ENCODE measurements at regions not wholly inside any gene's neighbourhood (a gene's known extent, or its start where the extent isn't known, plus 50 kb on each side); places are given as distances from the start of the nearest gene placed in this dataset.
A peak's percentile ranks its signal among the peaks of the same experiment; 100 is the strongest.

DNA sequence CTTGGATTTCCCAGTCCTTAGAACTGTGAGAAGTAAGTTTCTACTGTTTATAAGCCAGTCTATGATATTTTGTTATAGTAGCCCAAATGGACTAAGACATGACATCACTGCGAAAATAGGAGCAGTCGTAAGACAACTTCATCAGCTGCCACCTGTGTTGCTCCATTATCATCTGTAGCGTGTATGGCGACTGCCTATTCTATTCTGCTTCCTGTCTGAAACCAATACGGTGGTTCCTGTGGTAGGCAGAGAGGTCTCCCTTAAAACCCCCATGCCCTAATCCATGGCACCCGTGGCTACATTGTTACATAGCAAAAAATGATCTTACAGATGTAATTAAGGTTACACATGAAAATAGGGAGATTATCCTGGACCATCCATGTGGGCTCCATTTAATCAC is 105.4 kb upstream of the FAT1 start:
- peak overlapping the region; percentile 59 for H4K91ac ChIP-seq (ENCODE audit: insufficient read depth, low read depth, low read length)

More for the DNA sequence above, 105.4 kb upstream of the FAT1 start:
- Histone ChIP-seq H3K4ac (ENCODE audit: low read depth, low read length) (peak overlapping the region; percentile 78), H3K23ac (ENCODE audit: low read depth, low read length) (peak overlapping the region; percentile 63; the same call in 1 of the 2 replicates), H2AK5ac (ENCODE audit: low read depth, low read length) (peak overlapping the region; percentile 69), H3K56ac (ENCODE audit: extremely low read depth, insufficient read depth, low read length) (peak overlapping the region; percentile 21; the same call in 1 of the 2 replicates), H3K4me2 (ENCODE audit: low read depth, low read length) (no peak overlapping the region), H2BK5ac (ENCODE audit: low read depth, low read length, poor library complexity, severe bottlenecking) (peak overlapping the region; percentile 81), H3K27me3 (ENCODE audit: control insufficient read depth, insufficient read depth, low read length) (no peaks in the 10 kb centered on the region), H3K14ac (replicated peaks; ENCODE audit: low read depth, low read length) (peak overlapping the region; percentile 73), H3K4me1 (ENCODE audit: control insufficient read depth, insufficient read depth, low read length) (peaks cover 22% of the 10 kb centered on the region), H3K27ac (ENCODE audit: insufficient read depth, low read length) (peak overlapping the region; percentile 48; the same call in 1 of the 2 replicates), H3K79me1 (ENCODE audit: low read depth in 1 of 2, low read length in 2 of 2) (0 out of 4 replicates have a peak, but pooled peaks cover 0 to 7% of the 10 kb centered on the region in 2 experiments), H4K5ac (ENCODE audit: low read depth, low read length) (peak overlapping the region; percentile 96; the same call in 1 of the 2 replicates), H2BK120ac (ENCODE audit: low read depth, low read length) (peak overlapping the region; percentile 85), H3K4me3 (ENCODE audit: insufficient read depth, low read depth, low read length) (no peak overlapping the region), H3K9me3 (ENCODE audit: control insufficient read depth, insufficient read depth, low read length) (0 out of 2 replicates have a peak, but pooled peaks cover 2% of the 10 kb centered on the region), H2AK9ac (replicated peaks; ENCODE audit: low read depth, low read length, poor library complexity) (no peak overlapping the region), H3K9me1 (ENCODE audit: insufficient read depth, low read length) (peaks cover 16% of the 10 kb centered on the region), H3K36me3 (ENCODE audit: control insufficient read depth, insufficient read depth, low read length) (no peaks in the 10 kb centered on the region), H3K9ac (ENCODE audit: low read depth, low read length) (no peak overlapping the region), H3K18ac (ENCODE audit: low read depth, low read length) (peak overlapping the region; percentile 96), H2BK20ac (ENCODE audit: low read depth, low read length) (peak overlapping the region; percentile 85), H2BK15ac (ENCODE audit: low read depth, low read length) (peak overlapping the region; percentile 57; the same call in 2 of the 3 replicates), H4K20me1 (ENCODE audit: insufficient read depth, low read length) (no peaks in the 10 kb centered on the region), H4K8ac (ENCODE audit: low read depth in 2 of 2, low read length in 2 of 2) (peak overlapping the region; percentile 17 to 59; a peak in 3 of 4 replicates), H2AFZ (replicated peaks; ENCODE audit: low read length, poor library complexity) (no peak overlapping the region)
- in situ Hi-C loops (cut with MboI; ENCODE audit: low sequenced_read_pairs) (no loop called here), dilution Hi-C loops (cut with HindIII; ENCODE audit: low sequenced_read_pairs, unreplicated experiment) (no loop called here), intact Hi-C loops (cut with micrococcal nuclease) (loop anchor here (5.0 kb wide), 1 partner anchor 102 kb away; no protein-coding TSS in a partner anchor)
- ChIA-PET POLR2A (ENCODE audit: unreplicated experiment) (no interaction called here), CTCF (no interaction called here)
- TF ChIP-seq CHD1 (IDR thresholded peaks at IDR 0.05; ENCODE audit: low read depth, low read length) (no peak), RCOR1 (IDR thresholded peaks at IDR 0.05; ENCODE audit: insufficient replicate concordance, low read length) (no peak), POLR2A (IDR thresholded peaks at IDR 0.05; ENCODE audit: low read depth, low read length) (no peak), BHLHE40 (IDR thresholded peaks at IDR 0.05; ENCODE audit: low read depth, low read length) (no peak), RAD21 (IDR thresholded peaks at IDR 0.05; ENCODE audit: low read length) (no peak)
- TF ChIP-seq, protein P1, sequence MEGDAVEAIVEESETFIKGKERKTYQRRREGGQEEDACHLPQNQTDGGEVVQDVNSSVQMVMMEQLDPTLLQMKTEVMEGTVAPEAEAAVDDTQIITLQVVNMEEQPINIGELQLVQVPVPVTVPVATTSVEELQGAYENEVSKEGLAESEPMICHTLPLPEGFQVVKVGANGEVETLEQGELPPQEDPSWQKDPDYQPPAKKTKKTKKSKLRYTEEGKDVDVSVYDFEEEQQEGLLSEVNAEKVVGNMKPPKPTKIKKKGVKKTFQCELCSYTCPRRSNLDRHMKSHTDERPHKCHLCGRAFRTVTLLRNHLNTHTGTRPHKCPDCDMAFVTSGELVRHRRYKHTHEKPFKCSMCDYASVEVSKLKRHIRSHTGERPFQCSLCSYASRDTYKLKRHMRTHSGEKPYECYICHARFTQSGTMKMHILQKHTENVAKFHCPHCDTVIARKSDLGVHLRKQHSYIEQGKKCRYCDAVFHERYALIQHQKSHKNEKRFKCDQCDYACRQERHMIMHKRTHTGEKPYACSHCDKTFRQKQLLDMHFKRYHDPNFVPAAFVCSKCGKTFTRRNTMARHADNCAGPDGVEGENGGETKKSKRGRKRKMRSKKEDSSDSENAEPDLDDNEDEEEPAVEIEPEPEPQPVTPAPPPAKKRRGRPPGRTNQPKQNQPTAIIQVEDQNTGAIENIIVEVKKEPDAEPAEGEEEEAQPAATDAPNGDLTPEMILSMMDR (conservative IDR thresholded peaks at IDR 0.05; ENCODE audit: low read depth, low read length) = no peak
- TF ChIP-seq, protein P2, sequence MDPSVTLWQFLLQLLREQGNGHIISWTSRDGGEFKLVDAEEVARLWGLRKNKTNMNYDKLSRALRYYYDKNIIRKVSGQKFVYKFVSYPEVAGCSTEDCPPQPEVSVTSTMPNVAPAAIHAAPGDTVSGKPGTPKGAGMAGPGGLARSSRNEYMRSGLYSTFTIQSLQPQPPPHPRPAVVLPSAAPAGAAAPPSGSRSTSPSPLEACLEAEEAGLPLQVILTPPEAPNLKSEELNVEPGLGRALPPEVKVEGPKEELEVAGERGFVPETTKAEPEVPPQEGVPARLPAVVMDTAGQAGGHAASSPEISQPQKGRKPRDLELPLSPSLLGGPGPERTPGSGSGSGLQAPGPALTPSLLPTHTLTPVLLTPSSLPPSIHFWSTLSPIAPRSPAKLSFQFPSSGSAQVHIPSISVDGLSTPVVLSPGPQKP (IDR thresholded peaks at IDR 0.05; ENCODE audit: borderline replicate concordance, low read depth, low read length) = no peak
- WGBS, 2 experiments (ENCODE audit: extremely low coverage in 2 of 2, insufficient read length in 1 of 2) = 100% methylated on average over 1 of the region's 6 CpGs; no CpG with 5 or more reads in 1 of the 2 experiments
- no TSS peak for BruUV-seq (replicated peaks)
- no peak for DNase-seq
- ATAC-seq (ENCODE audit: low read depth) = no peak
